ENCODE measurements at regions not wholly inside any gene's neighbourhood (a gene's known extent, or its start where the extent isn't known, plus 50 kb on each side); places are given as distances from the start of the nearest gene placed in this dataset.

DNA sequence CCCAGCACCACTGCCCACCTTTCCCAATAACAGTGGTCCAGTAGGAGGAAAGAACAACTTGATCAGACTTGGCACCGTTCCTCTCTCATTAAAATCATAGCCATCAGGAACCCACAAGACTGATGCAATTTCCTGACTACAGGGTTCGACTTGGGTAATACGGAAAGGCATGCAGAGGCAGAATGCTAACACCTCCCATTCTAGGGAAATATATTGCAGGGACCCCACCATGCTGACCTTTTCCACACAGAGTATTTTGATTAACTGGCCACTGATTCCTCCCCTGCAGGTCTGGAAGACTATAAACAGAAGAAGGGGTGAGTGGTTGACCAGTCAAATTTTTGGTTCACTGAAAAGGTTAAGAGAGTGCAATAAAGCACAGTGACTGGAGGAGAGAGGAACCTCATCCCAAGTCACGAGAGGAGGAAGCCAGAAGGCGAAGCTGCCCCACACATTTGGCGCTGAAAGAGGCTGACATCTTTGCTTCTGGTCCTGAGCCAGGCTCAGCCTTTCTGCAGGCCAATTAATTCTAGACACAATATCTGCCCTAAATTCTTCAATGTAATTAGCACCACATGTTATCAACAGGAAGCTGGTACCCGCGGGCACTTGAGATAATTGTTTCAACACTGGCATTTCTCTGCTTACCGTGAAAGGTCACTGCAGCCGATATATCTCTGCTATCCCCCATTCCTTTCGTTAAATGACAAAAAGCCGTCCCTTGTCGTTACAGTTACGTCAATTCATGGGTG is 64.7 kb upstream of the SPOCK1 start:
- TF ChIP-seq, protein P1, sequence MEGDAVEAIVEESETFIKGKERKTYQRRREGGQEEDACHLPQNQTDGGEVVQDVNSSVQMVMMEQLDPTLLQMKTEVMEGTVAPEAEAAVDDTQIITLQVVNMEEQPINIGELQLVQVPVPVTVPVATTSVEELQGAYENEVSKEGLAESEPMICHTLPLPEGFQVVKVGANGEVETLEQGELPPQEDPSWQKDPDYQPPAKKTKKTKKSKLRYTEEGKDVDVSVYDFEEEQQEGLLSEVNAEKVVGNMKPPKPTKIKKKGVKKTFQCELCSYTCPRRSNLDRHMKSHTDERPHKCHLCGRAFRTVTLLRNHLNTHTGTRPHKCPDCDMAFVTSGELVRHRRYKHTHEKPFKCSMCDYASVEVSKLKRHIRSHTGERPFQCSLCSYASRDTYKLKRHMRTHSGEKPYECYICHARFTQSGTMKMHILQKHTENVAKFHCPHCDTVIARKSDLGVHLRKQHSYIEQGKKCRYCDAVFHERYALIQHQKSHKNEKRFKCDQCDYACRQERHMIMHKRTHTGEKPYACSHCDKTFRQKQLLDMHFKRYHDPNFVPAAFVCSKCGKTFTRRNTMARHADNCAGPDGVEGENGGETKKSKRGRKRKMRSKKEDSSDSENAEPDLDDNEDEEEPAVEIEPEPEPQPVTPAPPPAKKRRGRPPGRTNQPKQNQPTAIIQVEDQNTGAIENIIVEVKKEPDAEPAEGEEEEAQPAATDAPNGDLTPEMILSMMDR (IDR thresholded peaks at IDR 0.05; ENCODE audit: low read depth, low read length), result no peak
- no peak for TF ChIP-seq POLR2A (IDR thresholded peaks at IDR 0.05; ENCODE audit: extremely low read depth, insufficient read length)
